LNCaP clone FGC (cell line): ENCODE measurements at regions not wholly inside any gene's neighbourhood (a gene's known extent, or its start where the extent isn't known, plus 50 kb on each side); places are given as distances from the start of the nearest gene placed in this dataset.
"Not testable (repeated sequence)": the region's sequence is repeated elsewhere in the genome, so short reads cannot be mapped to it uniquely, and the experiment has no call there.

Experiments used
- DNase-seq: peaks from one replicate; pipeline ENCODE4 v3.0.0-alpha.2; 2011; ENCODE audit warnings: low read depth
- H3K4me3 ChIP-seq: 2 replicates; pipeline ENCODE4 v1.5.1; 2011; ENCODE audit warnings: mild to moderate bottlenecking, low read depth, low read length, control low read depth
- CTCF ChIP-seq: IDR thresholded peaks from 2 replicates; pipeline ENCODE4 v1.5.1; 2012; ENCODE audit warnings: mild to moderate bottlenecking; ENCODE audit not compliant: control insufficient read depth, insufficient read depth; ENCODE audit errors: extremely low read depth

- DNase-seq = no peak
- no peak overlapping the region for H3K4me3 ChIP-seq
- no peak for TF ChIP-seq CTCF
Observed at GRCh38 chr3:164408326-164408725, 670.0 kb downstream of the SI start.

GRCh38 chr3:164407111-164407510 is 671.2 kb downstream of the SI start:
- DNase-seq = no peak
- TF ChIP-seq CTCF = no peak
- no peak overlapping the region for H3K4me3 ChIP-seq

GRCh38 chr3:164406281-164406680 is 672.0 kb downstream of the SI start:
- DNase-seq = no peak
- H3K4me3 ChIP-seq = no peak overlapping the region
- no peak for TF ChIP-seq CTCF

- H3K4me3 ChIP-seq = no peak overlapping the region
- no peak for TF ChIP-seq CTCF
- no peak for DNase-seq
Observed at GRCh38 chr3:164401923-164402322, 676.4 kb downstream of the SI start.

- not testable (repeated sequence) for DNase-seq, H3K4me3 ChIP-seq
Observed at GRCh38 chr3:164401440-164401839, 676.9 kb downstream of the SI start.

- no peak for TF ChIP-seq CTCF
- H3K4me3 ChIP-seq = no peak overlapping the region
- no peak for DNase-seq
Observed at GRCh38 chr3:164397462-164397861, 680.8 kb downstream of the SI start.

GRCh38 chr3:164393171-164393570 is 685.1 kb downstream of the SI start:
- TF ChIP-seq CTCF = no peak
- no peak overlapping the region for H3K4me3 ChIP-seq
- no peak for DNase-seq

GRCh38 chr3:164390046-164390445 is 688.2 kb downstream of the SI start:
- no peak for DNase-seq
- H3K4me3 ChIP-seq = no peak overlapping the region
- no peak for TF ChIP-seq CTCF
